CD4-positive, alpha-beta memory T cell (primary cell): ENCODE measurements at regions not wholly inside any gene's neighbourhood (a gene's known extent, or its start where the extent isn't known, plus 50 kb on each side); places are given as distances from the start of the nearest gene placed in this dataset.

Source experiments
- CTCF ChIA-PET: fragments of 350-600 bp; sonication (Branson Sonifier 250); formaldehyde crosslinking; loops from one replicate; lab custom pipeline; 2021; ENCODE audit warnings: inconsistent platforms; ENCODE audit not compliant: partially characterized antibody; lab: Charles Lee
- POLR2A ChIA-PET: fragments of 350-600 bp; sonication (Branson Sonifier 250); formaldehyde crosslinking; loops from one replicate; lab custom pipeline; 2021; ENCODE audit not compliant: partially characterized antibody; lab: Charles Lee
- DNase-seq, 5 donors: peaks; one replicate each; pipeline versions ENCODE4 v3.0.0 to v3.0.0-alpha.2; 2020 to 2022; ENCODE audit warnings: mixed read lengths in 1 of 5
- H3K27ac ChIP-seq: one replicate; pipeline ENCODE4 v1.7.0; 2013; ENCODE audit warnings: low read depth, low read length
- H3K27me3 ChIP-seq: 2 replicates; pipeline ENCODE4 v1.7.0; 2013; ENCODE audit warnings: mild to moderate bottlenecking, low read length, moderate library complexity; ENCODE audit not compliant: insufficient read depth
- H3K36me3 ChIP-seq: 2 replicates; pipeline ENCODE4 v1.7.0; 2013; ENCODE audit warnings: mild to moderate bottlenecking, low read length, moderate library complexity; ENCODE audit not compliant: insufficient read depth
- H3K4me1 ChIP-seq: 2 replicates; pipeline ENCODE4 v1.7.0; 2013; ENCODE audit warnings: mild to moderate bottlenecking, low read length, moderate library complexity; ENCODE audit not compliant: insufficient read depth
- H3K4me3 ChIP-seq, 2 donors: one replicate each; pipeline ENCODE4 v1.7.0; 2013; ENCODE audit warnings: low read length in 2 of 2, mild to moderate bottlenecking in 1 of 2
- H3K9me3 ChIP-seq, 2 donors: one replicate each; pipeline ENCODE4 v1.7.0; 2013; ENCODE audit warnings: low read length in 2 of 2, control low read depth in 1 of 2; ENCODE audit not compliant: control insufficient read depth in 1 of 2
- H3K27ac Mint-ChIP-seq, 7 donors: one replicate each; pipeline ENCODE4 v1.8.0; 2020 to 2021; ENCODE audit warnings: mixed read lengths in 7 of 7, mild to moderate bottlenecking in 6 of 7, inconsistent platforms in 3 of 7, moderate library complexity in 3 of 7
- H3K27me3 Mint-ChIP-seq, 2 donors: one replicate each; pipeline ENCODE4 v1.8.0; 2020 to 2021; ENCODE audit warnings: mixed read lengths in 2 of 2
- H3K36me3 Mint-ChIP-seq, 2 donors: one replicate each; pipeline ENCODE4 v1.8.0; 2020 to 2021; ENCODE audit warnings: mixed read lengths in 2 of 2, inconsistent platforms in 1 of 2, mild to moderate bottlenecking in 1 of 2
- H3K4me1 Mint-ChIP-seq, 4 donors: one replicate each; pipeline ENCODE4 v1.8.0; 2020 to 2021; ENCODE audit warnings: mixed read lengths in 4 of 4, mild to moderate bottlenecking in 1 of 4
- H3K4me3 Mint-ChIP-seq, 8 donors: one replicate each; pipeline ENCODE4 v1.8.0; 2020 to 2021; ENCODE audit warnings: mixed read lengths in 8 of 8, mild to moderate bottlenecking in 7 of 8, moderate library complexity in 6 of 8, inconsistent platforms in 3 of 8
- H3K9me3 Mint-ChIP-seq, 8 donors: one replicate each; pipeline ENCODE4 v1.8.0; 2020 to 2021; ENCODE audit warnings: mixed read lengths in 8 of 8, mild to moderate bottlenecking in 5 of 8, inconsistent platforms in 3 of 8, moderate library complexity in 1 of 8
- intact Hi-C: fragments of 100-400 bp; cut with micrococcal nuclease; formaldehyde crosslinking; loops from one replicate; pipeline ENCODE4 v1.15.1; 2023

DNA sequence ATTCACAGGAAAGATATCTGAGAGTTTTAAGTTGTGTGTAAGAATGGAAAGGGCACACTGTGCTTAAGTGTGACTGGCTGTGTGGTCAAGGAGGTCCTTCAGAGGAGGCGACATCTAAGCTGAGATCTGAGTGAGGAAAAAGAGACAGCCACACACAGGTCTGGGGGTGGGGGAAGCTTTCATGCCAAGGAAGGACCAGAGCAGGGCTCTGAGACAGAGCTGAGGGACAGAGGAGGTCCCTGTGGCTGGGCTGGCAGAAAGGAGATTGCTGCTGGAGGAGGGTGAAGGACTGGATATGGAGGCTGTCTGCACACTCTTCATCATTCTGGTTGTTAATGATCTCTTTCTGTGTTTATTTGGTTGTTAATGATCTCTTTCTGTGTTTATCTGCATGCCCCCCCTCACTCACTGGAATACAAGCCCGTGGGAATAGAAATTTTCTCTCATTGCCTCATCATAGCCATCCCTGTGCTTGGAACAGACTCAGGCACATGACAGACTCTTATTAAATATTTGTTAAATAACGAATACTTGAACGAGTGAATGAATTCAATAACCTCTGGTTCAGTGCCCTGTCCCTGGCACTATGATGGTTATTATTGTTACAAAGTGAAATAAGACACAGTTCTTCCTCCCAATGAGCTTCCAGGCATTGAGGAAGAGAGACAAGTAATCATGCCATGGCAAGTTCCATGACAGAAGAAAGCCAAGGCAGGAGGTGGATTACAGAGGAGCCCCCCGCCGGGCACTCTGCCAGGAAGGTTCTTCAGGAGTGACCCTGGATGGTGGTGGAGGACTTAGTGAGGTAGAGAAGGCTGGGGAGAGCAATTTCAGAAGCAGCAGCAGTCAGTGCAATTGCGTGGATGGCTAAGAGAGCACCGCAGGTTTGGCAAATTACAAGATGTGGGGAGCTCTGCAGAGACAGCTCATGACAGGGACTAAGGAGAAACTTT, 399.4 kb upstream of the HS6ST1 start:
- no peak overlapping the region for H3K27ac ChIP-seq
- no peaks in the 10 kb centered on the region for H3K4me1 ChIP-seq
- Mint-ChIP-seq H3K27me3 (peaks cover 16% of the 10 kb centered on the region in 2 donors), H3K4me3 (no peak overlapping the region), H3K9me3 (peaks cover 0 to 4% (median 0%) of the 10 kb centered on the region in 8 donors), H3K36me3 (no peaks in the 10 kb centered on the region), H3K27ac (no peak overlapping the region), H3K4me1 (no peaks in the 10 kb centered on the region)
- DNase-seq = no peak
- no peaks in the 10 kb centered on the region for H3K27me3 ChIP-seq
- ChIA-PET CTCF (interaction anchor here (1.1 kb wide), 1 partner anchor 18 kb away, joined by 3 read pairs; no protein-coding TSS in a partner anchor), POLR2A (no interaction called here)
- H3K36me3 ChIP-seq = no peaks in the 10 kb centered on the region
- H3K4me3 ChIP-seq = no peak overlapping the region
- no peaks in the 10 kb centered on the region for H3K9me3 ChIP-seq
- intact Hi-C loops = no loop called here

DNA sequence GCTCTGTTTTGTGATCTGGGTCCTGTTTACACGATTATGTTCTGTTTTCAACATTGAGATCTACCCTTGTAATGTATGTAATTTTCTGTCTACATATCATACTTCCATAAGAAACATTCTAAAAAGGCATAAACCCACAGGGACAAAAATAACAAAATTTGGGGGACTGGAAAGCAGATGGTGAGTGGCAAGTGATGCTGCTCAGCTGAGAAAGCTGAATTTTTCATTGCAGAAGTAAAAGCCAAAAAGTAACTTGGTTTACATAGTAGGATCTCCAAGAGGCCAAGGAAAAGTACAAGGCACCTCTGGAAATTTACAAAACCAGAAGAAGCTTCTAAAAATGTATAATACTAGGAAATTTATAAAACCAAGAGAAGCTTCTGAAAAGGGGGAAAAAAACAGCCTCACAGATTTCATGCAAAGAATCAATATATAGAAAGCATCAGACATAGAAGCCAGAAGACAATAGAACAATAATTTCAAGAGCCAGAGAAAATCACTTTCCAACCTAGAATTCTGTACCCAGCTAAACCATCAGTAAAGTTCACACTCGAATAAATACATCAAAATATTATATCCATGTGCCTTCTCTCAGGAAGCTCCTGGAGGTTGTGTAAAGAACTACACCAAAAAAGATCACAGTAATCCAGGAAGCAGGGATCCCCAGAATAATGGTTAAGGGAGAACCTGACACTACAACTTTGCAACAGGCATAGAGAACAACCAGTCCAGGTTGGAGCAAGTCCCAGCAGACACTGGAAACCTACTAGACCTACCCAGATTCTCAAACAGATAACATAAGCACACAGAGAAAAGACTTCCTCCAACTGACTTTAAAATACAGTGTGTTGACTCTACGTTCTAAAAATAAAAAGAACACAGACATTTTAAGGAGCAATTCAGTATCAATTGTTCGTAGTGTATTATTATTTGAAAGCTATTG, 401.7 kb upstream of the HS6ST1 start:
- no peaks in the 10 kb centered on the region for H3K9me3 ChIP-seq
- Mint-ChIP-seq H3K36me3 (no peaks in the 10 kb centered on the region), H3K9me3 (no peaks in the 10 kb centered on the region), H3K4me1 (no peaks in the 10 kb centered on the region), H3K27ac (no peak overlapping the region), H3K27me3 (peaks cover 14% of the 10 kb centered on the region in 2 donors), H3K4me3 (no peak overlapping the region)
- H3K4me1 ChIP-seq = no peaks in the 10 kb centered on the region
- ChIA-PET CTCF (no interaction called here), POLR2A (no interaction called here)
- DNase-seq = no peak
- no peak overlapping the region for H3K27ac ChIP-seq
- H3K36me3 ChIP-seq = no peaks in the 10 kb centered on the region
- H3K27me3 ChIP-seq = no peaks in the 10 kb centered on the region
- intact Hi-C loops = no loop called here
- no peak overlapping the region for H3K4me3 ChIP-seq

DNA sequence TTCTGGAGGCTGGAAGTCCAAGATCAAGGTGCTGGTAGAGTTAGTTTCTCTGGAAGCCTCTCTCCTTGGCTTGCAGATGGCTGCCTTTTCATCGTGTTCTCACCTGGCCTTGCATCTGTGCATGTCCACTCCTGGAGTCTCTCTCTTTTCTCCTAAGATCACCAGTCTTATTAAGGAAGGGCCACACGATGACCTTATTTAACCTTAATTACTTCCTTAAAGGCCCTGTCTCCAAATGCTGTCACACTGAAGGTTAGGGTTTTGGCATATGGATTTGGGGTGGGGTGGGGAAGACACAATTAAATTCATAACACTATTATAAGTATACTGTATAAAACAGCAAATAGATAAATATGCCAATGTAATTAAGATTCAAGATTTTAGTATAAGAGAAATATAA, 402.4 kb upstream of the HS6ST1 start:
- Histone ChIP-seq H3K27ac (no peak overlapping the region), H3K4me3 (no peak overlapping the region), H3K36me3 (no peaks in the 10 kb centered on the region), H3K9me3 (no peaks in the 10 kb centered on the region), H3K4me1 (no peaks in the 10 kb centered on the region), H3K27me3 (no peaks in the 10 kb centered on the region)
- intact Hi-C loops = no loop called here
- CTCF ChIA-PET = no interaction called here
- H3K9me3 Mint-ChIP-seq = no peaks in the 10 kb centered on the region
- H3K36me3 Mint-ChIP-seq = no peaks in the 10 kb centered on the region
- H3K27ac Mint-ChIP-seq = no peak overlapping the region
- no peak overlapping the region for H3K4me3 Mint-ChIP-seq
- peaks cover 0 to 2% (median 0%) of the 10 kb centered on the region in 4 donors for H3K4me1 Mint-ChIP-seq
- no peak for DNase-seq
- H3K27me3 Mint-ChIP-seq = peaks cover 6 to 10% of the 10 kb centered on the region in 2 donors
- POLR2A ChIA-PET = no interaction called here

DNA sequence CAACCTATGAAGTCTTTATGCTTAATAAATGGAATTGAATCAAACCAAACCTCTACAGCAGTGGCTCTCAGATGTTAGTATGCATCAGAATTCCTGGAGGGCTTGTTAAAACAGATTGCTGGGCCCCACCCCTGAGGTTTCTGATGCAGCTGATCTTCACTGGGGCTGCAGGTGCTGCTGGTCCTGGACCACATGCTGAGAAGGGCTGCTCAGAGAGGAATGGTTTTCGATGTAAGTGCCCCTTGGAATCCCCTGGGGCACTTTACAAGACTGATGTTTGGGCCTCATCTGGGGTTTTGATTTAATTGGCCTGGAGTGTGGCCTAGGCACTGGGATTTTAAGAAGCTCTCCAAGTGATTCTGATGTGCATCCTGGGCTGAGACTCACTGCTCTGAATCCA, 403.8 kb upstream of the HS6ST1 start:
- no peak for DNase-seq
- ChIA-PET POLR2A (no interaction called here), CTCF (interaction anchor here (0.9 kb wide), 1 partner anchor 14 kb away, joined by 4 read pairs; no protein-coding TSS in a partner anchor)
- Mint-ChIP-seq H3K9me3 (no peaks in the 10 kb centered on the region), H3K4me3 (no peak overlapping the region), H3K27me3 (peaks cover 3 to 4% of the 10 kb centered on the region in 2 donors), H3K36me3 (no peaks in the 10 kb centered on the region), H3K4me1 (peaks cover 0 to 2% (median 0%) of the 10 kb centered on the region in 4 donors), H3K27ac (no peak overlapping the region)
- H3K27ac ChIP-seq = no peak overlapping the region
- no peaks in the 10 kb centered on the region for H3K4me1 ChIP-seq
- H3K36me3 ChIP-seq = no peaks in the 10 kb centered on the region
- no peaks in the 10 kb centered on the region for H3K27me3 ChIP-seq
- intact Hi-C loops = no loop called here
- no peak overlapping the region for H3K4me3 ChIP-seq
- no peaks in the 10 kb centered on the region for H3K9me3 ChIP-seq

DNA sequence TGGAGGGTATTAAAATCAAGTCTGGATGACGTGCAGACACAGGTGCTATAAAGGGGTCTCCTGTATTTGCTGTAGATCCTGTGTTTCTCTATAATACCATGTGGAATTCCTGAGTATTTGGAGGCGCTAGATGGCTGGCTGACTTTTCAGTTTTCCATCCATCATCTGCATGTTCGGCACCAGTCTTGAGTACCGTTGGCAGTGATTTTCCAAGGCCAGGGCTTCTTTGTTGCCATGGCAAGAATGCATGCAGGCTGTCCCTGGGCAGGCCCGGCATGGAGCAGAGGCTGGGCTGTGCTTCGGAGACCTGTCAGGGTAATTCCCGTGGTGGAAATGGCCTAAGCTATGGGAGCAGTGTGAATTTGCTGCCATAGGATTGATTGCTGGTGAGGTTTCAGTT, 405.9 kb upstream of the HS6ST1 start:
- no peaks in the 10 kb centered on the region for H3K36me3 ChIP-seq
- Mint-ChIP-seq H3K4me1 (peaks cover 0 to 2% (median 0%) of the 10 kb centered on the region in 4 donors), H3K27me3 (no peaks in the 10 kb centered on the region), H3K9me3 (peaks cover 0 to 6% (median 2%) of the 10 kb centered on the region in 8 donors), H3K27ac (no peak overlapping the region), H3K4me3 (no peak overlapping the region), H3K36me3 (no peaks in the 10 kb centered on the region)
- H3K4me1 ChIP-seq = no peaks in the 10 kb centered on the region
- no peak for DNase-seq
- no peaks in the 10 kb centered on the region for H3K27me3 ChIP-seq
- H3K9me3 ChIP-seq = no peaks in the 10 kb centered on the region
- H3K27ac ChIP-seq = no peak overlapping the region
- intact Hi-C loops = no loop called here
- ChIA-PET POLR2A (no interaction called here), CTCF (no interaction called here)
- no peak overlapping the region for H3K4me3 ChIP-seq

DNA sequence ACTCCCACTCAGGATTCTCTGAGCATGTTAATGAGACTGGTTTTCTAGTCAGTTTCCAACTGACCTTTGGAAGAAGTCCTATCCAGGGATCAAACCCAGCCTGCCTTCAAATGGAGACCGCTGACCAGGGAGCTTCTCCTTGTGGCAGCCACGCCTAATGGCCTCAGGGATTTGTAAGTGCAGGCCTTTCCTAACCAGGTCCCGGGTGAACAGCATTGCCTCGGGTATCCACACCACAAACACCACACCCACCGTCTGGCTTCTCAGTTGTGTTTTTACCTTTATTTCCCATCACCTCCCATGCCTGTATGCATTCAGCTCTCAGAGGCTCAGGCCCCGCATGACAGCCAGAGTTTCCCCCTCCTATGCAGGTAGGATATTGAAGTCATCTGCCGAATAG, 406.3 kb upstream of the HS6ST1 start:
- ChIA-PET CTCF (no interaction called here), POLR2A (no interaction called here)
- no peaks in the 10 kb centered on the region for H3K27me3 ChIP-seq
- H3K27ac ChIP-seq = no peak overlapping the region
- Mint-ChIP-seq H3K36me3 (no peaks in the 10 kb centered on the region), H3K27me3 (no peaks in the 10 kb centered on the region), H3K4me1 (peaks cover 0 to 2% (median 0%) of the 10 kb centered on the region in 4 donors), H3K4me3 (no peak overlapping the region), H3K9me3 (peaks cover 0 to 6% (median 2%) of the 10 kb centered on the region in 8 donors), H3K27ac (no peak overlapping the region)
- no peak for DNase-seq
- H3K4me1 ChIP-seq = no peaks in the 10 kb centered on the region
- no peaks in the 10 kb centered on the region for H3K36me3 ChIP-seq
- intact Hi-C loops = no loop called here
- no peak overlapping the region for H3K4me3 ChIP-seq
- no peaks in the 10 kb centered on the region for H3K9me3 ChIP-seq

DNA sequence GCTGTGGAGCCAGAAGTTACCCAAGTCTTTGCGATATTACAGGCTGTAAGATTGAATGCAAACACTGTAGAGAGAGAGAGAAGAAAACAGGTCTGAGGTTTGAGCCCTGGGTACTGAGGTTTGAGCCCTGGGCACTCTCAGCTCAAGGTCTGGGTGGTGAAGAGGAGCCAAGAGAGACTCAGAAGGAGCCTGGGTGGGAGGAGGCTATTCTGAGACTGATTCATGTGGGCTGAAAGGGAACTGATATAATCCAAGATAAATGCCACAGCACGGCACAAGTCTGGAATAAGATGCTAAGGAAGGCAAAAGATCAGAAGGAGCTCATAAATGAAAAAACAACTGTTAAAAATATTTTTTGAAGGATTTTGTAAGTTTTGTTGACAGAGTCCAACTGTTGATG, 407.6 kb upstream of the HS6ST1 start:
- intact Hi-C loops = no loop called here
- CTCF ChIA-PET = interaction anchor here (1.6 kb wide), 1 partner anchor 10 kb away, joined by 5 read pairs; no protein-coding TSS in a partner anchor
- no peak overlapping the region for H3K27ac Mint-ChIP-seq
- H3K36me3 Mint-ChIP-seq = no peaks in the 10 kb centered on the region
- no peaks in the 10 kb centered on the region for H3K4me1 ChIP-seq
- no peak overlapping the region for H3K4me3 Mint-ChIP-seq
- peaks cover 0 to 2% (median 0%) of the 10 kb centered on the region in 4 donors for H3K4me1 Mint-ChIP-seq
- no peaks in the 10 kb centered on the region for H3K9me3 ChIP-seq
- H3K4me3 ChIP-seq = no peak overlapping the region
- POLR2A ChIA-PET = no interaction called here
- H3K27me3 Mint-ChIP-seq = no peaks in the 10 kb centered on the region
- H3K36me3 ChIP-seq = no peaks in the 10 kb centered on the region
- H3K27me3 ChIP-seq = no peaks in the 10 kb centered on the region
- no peak for DNase-seq
- H3K27ac ChIP-seq = no peak overlapping the region
- H3K9me3 Mint-ChIP-seq = peaks cover 0 to 6% (median 2%) of the 10 kb centered on the region in 8 donors
